HG02571 (cell line): ENCODE measurements at regions not wholly inside any gene's neighbourhood (a gene's known extent, or its start where the extent isn't known, plus 50 kb on each side); places are given as distances from the start of the nearest gene placed in this dataset.
"Not testable (repeated sequence)": the region's sequence is repeated elsewhere in the genome, so short reads cannot be mapped to it uniquely, and the experiment has no call there.

ENCODE experiments used
- ATAC-seq: cut with Tn5 transposase; IDR thresholded peaks from one replicate; pipeline ENCODE4 v1.9.1; 2021; ENCODE audit warnings: mild to moderate bottlenecking, moderate library complexity; ENCODE audit not compliant: unreplicated experiment

DNA sequence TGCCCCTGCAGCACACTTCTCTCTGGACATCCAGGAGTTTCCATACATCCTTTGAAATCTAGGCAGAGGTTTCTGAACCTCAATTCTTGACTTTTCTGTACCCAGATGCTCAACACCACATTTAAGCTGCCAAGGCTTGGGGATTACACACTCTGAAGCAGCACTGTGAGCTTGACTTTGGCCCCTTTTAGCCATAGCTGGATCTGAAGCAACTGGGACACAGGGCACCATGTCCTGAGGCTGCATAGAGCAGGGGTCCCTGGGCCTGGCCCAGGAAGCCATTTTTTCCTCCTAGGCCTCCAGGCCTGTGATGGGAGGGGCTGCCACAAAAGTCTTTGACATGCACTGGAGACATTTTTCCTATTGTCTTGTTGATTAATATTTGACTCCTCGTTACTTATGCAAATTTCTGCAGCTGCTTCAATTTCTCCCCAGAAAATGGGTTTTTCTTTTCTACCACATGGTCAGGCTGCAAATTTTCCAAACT, 694.0 kb downstream of the DIPK2A start:
- ATAC-seq, result no peak

DNA sequence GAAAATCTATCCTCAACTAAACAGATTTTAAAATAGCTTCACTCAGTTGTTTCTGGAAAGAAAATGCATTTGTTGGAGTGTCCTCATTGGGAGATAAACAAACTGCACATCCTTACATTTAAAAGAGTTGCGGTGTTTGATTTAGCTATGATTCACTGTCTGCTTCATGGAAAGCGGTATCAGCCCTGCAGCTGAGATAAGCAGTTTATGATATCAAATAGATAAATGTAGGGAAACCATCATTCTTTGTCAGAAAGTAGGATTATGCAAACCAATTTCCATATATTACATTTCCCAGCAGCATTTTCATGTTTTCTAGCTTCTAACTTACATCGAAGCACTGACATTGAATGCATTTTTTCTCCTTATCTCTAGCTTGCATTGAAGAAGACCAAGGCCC, 698.9 kb downstream of the DIPK2A start:
- no peak for ATAC-seq

DNA sequence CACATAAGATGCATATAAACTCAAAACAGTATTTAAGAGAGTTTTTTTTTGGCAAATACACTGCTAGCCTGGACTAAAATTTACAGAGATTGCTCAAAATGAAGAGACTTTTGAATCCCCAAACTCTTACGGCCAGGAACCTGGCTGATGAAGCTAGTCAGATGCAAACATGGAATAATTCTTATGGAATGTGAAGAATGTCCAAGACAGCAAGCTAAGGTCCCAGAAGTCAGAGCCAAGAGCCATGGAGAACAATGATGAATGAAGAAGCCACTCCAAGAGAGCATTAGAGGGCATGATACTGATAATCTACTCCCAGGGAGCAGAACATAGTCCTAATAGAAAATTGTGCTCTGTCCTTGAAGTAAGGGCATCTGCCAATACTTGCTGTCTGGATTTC, 705.5 kb downstream of the DIPK2A start:
- ATAC-seq, result no peak

DNA sequence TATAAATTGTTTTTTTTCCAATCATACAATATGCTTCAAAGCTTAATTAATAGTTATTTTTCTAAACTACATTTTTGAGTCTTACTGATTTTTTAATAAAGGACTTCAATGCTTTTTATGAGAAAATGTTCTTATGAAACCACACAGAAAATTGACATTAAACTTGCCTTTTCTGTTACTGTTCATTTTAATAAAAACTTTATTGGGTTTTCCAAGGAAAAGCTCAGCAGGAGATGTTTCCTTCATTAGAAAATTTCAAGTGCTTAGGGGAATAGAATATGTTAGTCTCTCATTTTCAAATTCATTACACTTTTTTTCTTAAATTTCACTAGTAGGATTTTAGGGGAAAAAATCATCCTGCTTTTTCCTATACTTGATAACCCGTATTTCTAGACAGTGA, 711.4 kb downstream of the DIPK2A start:
- ATAC-seq, result no peak

DNA sequence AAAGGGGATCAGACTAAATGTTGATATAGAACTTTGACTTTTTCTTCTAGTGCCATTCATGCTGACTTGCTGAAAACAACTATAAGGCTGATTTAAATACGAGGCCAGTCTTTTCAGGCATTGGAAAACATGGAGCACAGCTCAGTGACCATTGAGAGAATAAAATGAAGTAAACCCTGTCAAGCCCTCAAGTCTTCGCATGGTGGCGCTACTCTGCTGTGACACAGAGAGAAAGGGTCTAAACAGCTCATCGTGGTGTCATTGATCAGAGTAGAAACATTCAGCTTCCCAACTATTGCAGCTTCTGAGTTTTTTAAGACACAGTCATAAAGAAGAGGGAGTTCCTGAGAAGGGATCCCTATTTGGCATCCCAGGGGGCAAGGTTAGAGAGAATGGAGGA, 716.2 kb downstream of the DIPK2A start:
- no peak for ATAC-seq

DNA sequence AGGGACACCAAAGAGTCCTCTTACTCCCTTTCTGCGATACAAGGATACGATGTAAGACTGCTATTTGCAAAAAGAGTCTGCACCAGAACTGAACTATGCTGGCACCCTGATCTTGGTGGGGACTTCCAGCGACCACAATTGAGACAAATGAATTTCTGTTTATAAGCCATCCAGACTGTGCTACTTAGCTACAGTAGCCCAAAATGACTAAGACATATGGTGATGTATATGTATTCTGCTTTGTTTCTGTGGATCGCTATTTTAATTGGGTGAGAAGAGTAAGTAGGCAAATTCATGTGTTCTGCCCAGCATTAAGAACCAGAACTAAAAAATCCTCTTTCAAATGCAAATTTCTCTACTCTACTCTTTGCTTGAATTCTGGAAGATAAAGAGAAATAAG, 720.9 kb downstream of the DIPK2A start:
- no peak for ATAC-seq

DNA sequence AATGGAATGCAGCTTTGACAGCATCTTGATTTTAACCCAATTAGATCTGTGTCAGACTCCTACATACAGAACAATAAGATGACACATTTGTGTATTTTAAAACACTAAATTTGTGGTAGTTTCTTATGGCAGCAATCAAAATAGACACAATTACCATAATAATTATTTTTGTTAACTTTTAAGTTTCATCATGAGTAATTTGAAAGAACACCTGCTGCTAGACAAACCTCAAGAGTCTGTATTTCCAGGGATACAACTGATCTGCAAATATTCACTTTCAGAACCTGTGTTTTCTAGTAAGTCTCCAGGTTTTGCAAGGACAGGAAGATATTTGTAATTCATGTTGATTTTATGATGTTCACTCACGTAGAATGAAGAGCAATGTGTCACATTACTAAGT, 736.8 kb downstream of the DIPK2A start:
- ATAC-seq, result no peak

DNA sequence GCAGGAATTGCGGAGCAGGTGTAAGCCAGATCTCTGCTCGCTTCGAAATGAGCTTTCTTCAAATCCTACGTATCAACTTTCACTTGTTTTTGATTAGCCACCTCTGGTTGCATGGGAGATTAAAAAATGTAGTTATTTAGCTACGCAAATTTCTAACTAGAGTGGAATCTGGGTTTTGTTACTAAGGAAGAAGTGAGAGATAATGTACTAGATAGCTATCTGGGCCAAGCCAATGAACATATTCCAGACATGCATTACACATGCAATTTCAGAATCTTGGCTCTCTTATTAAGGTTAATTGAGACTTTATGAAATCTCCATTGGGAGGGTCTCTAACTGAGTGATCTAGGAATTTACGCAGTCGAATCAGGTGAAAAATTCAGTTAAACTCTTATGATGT, 765.7 kb downstream of the DIPK2A start:
- no peak for ATAC-seq

DNA sequence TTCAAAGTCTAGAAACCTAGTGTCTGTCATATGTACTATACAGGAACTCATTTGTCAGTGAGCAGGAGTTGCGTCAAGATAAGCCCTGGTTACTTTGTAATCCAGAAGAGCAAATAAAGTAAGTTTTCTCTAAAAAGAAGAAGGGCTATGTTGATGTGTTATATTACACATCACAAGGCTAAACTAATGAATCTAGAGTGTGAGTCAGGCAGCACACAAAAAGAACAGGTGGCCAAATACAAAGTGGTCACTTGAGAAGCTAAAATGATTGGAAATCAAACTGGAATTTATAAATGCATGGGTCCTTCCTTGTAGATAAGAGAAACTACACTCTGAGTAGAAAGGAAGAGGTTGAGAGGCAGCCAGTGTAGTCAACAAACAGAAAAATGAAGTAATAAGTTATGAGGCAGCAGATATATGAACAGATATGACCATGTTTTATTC, 771.6 kb downstream of the DIPK2A start:
- ATAC-seq, result no peak

DNA sequence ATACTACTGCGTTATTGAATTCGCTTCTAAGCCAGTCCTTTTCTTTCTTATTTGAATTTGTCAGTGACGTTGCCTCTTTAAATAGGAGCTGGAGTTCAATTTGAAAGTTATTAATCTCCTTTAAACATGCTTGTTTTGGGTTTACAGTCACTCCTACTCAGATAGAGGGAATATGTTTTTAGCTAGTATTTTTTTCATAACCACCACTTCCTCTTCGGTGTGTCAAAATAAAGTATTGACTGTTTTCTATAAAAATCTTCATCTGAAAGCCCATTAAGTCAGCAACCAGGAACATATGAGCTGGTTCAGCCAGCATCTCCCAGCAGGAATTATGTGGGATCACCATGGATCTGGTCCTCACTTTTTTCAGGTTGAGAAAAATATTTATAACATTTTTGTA, 772.9 kb downstream of the DIPK2A start:
- ATAC-seq, result no peak

DNA sequence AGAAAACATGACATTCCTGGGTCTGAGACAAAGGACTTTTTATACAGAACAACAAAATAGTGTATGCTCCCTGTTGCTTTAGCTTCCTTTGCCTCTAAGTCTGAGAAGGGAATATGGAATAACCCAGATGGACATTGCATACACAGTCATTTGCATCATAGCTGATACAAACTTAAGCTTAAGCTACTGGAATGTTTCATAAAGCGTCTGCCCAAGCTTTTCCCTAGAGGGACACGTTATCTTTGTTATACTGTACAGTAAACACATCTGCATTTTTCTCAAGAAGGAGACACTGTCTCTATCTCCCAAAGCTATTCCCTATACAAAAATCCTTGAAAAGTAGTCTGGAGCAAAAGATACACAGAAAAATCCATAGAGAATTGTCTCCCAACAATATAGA, 775.0 kb downstream of the DIPK2A start:
- no peak for ATAC-seq

DNA sequence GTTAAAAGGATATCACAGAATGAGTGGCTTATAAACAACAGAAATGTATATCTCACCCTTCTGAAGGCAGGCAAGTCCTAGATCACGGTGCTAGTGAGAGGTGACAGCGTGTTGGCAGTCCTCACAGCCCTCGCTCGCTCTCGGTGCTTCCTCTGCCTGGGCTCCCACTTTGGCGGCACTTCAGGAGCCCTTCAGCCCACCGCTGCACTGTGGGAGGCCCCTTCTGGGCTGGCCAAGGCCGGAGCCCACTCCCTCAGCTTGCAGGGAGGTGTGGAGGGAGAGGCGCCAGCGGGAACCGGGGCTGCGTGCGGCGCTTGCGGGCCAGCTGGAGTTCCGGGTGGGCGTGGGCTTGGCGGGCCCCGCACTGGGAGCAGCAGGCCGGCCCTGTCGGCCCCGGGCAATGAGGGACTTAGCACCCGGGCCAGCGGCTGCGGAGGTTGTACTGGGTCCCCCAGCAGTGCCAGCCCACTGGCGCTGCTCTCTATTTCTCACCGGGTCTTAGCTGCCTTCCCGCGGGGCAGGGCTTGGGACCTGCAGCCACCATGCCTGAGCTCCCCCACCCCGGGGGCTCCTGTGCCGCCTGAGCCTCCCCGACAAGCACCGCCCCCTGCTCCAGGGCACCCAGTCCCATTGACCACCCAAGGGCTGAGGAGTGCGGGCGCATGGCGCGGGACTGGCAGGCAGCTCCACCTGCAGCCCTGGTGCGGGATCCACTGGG, 778.1 kb downstream of the DIPK2A start:
- not testable (repeated sequence) for ATAC-seq

DNA sequence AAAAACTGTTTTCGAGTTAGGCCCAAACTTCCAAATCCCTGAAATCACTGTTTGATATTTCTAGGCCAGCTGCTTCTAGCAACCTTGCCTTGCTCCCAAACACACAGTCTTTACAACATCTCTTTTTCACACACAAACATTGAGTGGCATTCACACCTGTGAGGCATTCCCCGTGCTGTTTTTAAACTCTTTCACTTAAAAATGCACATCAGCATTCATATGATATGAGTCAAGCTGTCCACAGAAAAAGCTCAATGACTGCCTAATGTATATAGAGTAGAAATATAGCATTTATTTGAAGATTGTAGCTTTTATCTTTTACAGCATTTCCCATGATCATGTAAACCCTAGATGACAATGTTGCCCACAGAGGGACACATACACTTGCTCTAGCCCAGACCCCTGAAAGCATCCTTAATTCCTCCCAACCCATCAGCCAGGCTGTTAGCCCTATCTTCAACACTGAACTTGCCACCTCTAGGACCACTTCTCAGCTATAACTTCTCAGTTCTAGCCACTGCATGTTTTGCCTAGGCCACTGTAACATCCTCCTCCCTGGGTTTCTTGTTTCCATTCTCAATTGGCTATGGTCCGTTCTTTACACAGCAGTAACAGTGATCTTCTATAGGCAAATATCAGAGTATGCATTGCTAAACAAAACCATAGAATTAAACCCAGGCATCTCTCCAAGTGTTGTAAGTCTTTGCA, 782.6 kb downstream of the DIPK2A start:
- no peak for ATAC-seq

DNA sequence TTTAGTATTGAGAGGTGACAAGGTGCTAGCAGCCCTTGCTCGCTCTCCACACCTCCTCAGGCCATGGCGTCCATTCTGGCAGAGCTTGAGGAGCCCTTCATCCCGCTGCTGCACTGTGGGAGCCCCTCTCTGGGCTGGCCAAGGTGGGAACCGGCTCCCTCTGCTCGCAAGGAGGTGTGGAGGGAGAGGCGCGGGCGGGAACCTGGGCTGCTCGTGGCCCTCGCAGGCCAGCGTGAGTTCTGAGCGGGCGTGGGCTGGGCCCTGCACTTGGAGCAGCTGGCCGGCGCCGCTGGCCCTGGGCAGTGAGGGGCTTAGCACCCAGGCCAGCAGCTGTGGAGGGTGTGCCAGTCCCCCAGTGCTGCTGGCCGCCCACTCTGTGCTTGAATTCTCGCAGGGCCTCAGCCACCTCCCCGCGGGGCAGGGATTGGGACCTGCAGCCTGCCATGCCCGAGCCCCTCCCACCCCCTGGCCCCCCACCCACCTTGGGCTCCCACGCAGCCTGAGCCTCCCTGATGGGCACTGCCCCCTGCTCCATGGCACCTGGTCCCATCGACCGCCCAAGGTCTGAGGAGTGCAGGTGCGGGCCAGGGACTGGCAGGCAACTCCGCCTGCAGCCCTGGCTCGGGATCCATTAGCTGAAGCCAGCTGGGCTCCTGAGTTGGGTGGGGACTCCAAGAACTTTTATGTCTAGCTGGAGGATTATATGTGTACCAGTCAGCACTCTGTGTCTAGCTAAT, 785.2 kb downstream of the DIPK2A start:
- ATAC-seq, result no peak

DNA sequence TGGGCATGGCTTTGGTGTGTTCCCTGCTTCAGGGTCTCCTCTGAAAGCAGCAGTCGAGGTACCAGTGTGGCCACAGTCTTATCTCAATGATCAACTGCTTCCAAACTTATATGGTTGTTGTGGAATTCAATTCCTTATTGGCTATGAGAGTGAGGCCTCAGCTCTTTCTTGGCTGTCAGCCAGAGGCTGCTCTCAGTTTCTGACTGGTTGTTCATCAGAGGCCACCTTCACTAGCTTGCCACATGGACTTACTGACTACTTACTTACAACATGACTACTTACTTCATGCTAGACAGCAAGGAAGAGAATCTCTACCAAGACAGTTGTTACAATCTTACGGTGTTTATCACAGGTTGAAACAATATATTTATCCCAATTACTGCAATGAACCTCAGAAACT, 789.2 kb downstream of the DIPK2A start:
- no peak for ATAC-seq

DNA sequence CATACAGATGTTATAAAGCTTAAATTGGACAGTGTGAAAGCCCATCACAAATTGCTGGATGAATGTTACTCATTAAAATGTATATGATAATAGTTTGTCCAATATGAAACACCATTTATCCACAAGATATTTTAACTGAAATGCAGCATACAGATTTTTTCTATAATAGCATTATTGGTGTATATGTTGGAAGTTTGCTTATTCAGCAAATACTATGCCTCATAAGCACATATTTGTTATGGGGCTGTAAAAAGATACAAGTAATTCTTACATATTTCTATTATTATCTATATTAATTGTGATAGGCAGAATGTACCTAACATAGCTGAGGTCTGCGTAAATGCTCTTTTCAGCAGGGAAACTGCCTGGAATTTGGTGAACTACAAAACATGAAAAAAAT, 790.5 kb downstream of the DIPK2A start:
- ATAC-seq, result no peak

DNA sequence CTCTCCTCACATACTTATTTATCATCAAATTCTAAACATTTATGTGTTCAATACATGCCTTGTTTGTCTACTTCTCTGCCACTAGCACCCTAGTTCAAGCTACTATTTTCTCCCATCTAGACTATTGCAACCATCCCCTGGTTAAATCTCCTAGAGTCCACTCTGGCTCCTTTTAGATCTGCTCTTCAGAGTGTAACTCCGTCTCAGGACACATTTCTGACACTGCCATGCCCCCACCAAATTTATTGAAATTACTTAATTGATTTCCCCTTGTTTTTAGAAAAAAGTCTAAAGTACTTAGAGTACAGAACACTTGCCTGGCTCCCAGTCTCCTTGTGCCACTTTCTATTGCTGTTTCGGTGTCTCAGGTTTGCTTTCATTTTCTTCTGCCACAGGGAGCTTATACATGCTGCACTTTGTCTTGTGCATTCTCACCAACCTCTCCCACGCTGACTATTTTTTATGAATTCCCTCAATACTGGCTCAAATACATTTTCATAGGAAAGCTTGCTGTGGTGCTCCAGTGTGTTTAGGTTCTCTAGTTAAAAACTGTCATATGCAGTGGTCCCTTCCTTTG, 792.3 kb downstream of the DIPK2A start:
- ATAC-seq, result peak; percentile 95

DNA sequence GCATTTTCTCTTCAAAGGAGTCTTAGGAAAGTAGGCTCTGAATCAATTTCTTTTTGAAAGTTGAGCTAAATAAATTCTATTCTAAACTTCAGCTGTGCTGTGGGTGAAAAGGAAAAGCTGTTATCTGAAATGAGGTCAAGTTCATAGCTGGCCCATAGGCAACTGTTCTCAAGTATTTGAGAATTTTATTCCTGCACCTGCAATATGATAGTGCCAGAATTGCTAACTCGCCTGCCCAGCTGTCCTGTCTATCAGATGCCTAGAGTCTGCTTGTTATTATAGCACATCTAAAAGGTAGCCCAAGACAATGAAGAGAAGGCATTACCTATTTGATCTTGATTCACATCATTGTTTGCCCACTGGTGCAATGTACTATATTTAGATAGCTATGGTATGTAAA, 798.7 kb downstream of the DIPK2A start:
- ATAC-seq, result no peak

DNA sequence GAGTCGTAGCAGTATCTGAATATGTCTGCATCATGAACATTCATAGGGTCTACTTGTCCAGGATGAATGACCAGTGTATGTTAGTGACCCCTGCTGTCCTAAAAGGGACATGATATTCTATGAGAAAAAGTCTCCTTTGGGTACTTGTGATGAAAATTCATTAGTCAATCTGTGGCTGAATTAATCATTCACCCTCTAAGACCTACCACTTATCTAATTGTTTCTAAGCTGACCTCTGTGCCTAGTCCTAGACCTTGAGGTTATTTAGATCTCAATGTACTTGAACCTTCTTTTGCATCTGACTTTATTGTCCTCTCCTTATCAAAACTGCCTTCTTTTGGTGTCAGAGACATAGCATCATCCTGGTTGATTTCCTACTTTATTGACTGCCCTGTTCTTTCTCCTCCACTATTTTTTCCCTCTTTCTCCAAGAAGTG, 799.3 kb downstream of the DIPK2A start:
- ATAC-seq, result no peak

DNA sequence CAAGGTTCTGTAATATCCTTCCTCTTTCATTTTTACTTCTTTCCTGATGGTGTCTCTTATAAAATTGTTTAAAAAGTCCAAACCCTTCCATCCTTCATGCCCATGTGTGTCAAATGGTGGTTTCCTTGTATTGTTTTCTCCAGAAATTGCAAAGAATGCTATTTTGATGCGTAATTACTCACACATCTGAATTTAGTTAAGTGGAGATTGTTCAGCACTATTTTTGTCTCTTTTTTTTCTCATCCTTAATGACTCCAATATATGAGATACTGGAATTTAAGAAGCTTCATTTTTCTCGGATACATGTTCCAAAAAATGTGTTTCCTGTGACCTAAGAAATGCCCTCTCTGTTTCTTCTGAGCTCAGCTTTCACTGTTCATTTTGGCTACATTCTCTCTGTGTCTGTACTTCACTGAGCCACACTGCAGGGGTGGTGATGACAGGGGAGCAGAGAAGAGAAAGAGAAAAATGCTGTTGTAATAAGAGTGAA, 799.8 kb downstream of the DIPK2A start:
- no peak for ATAC-seq

DNA sequence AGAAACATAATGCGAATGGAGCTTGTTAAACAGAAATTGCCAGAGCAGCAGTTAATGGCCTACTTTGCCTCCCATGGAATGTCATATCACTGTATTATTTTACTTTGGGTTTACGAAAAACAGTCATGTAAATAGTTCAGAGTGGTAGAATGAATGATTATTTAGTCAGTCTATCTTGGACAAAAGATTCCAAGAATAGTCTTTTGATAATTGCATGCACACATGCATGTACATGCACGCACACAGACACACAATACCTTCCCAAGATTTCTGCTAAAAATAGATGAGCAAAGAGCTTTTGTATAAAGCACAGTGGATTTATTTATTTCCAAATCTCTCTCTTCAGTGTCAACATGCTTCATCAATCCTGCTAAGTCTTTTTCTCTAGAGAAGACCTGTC, 800.7 kb downstream of the DIPK2A start:
- ATAC-seq, result no peak
